Thymus (tissue), 11 donors: ENCODE measurements at regions not wholly inside any gene's neighbourhood (a gene's known extent, or its start where the extent isn't known, plus 50 kb on each side); places are given as distances from the start of the nearest gene placed in this dataset.

Source experiments
- DNase-seq, 9 donors: peaks; one replicate each; pipeline ENCODE4 v3.0.0-alpha.2; 2013; ENCODE audit warnings: low spot score in 9 of 9, low read depth in 6 of 9, missing footprints in 1 of 9
- H3K27ac ChIP-seq, 2 donors: one replicate each; pipeline ENCODE4 v1.5.1; 2013; ENCODE audit warnings: control low read depth in 1 of 2, low read depth in 1 of 2, low read length in 1 of 2, mild to moderate bottlenecking in 1 of 2, moderate library complexity in 1 of 2
- H3K27me3 ChIP-seq, 2 donors: one replicate each; pipeline ENCODE4 v1.5.1; 2013; ENCODE audit warnings: low read length in 1 of 2; ENCODE audit not compliant: control insufficient read depth in 2 of 2, insufficient read depth in 1 of 2
- H3K36me3 ChIP-seq, 2 donors: one replicate each; pipeline ENCODE4 v1.5.1; 2013; ENCODE audit warnings: low read length in 1 of 2, mild to moderate bottlenecking in 1 of 2, moderate library complexity in 1 of 2; ENCODE audit not compliant: control insufficient read depth in 2 of 2, insufficient read depth in 2 of 2
- H3K4me1 ChIP-seq, 2 donors: one replicate each; pipeline ENCODE4 v1.5.1; 2013; ENCODE audit warnings: low read length in 2 of 2; ENCODE audit not compliant: control insufficient read depth in 2 of 2, insufficient read depth in 2 of 2
- H3K4me3 ChIP-seq, 2 donors: one replicate each; pipeline ENCODE4 v1.5.1; 2013; ENCODE audit warnings: low read length in 2 of 2, control low read depth in 1 of 2, mild to moderate bottlenecking in 1 of 2
- H3K9me3 ChIP-seq, 2 donors: one replicate each; pipeline ENCODE4 v1.5.1; 2013; ENCODE audit warnings: low read length in 1 of 2, mild to moderate bottlenecking in 1 of 2; ENCODE audit not compliant: control insufficient read depth in 2 of 2, insufficient read depth in 1 of 2
- WGBS: extraction: QIAGEN DNeasy Blood & Tissue Kit; methylation state at CpG from one replicate; pipeline ENCODE4 v1.1.7; 2013; 5-methylcytosine and 5-hydroxymethylcytosine counted together
- donor health status: healthy.

- Histone ChIP-seq H3K27ac (no peak overlapping the region), H3K4me3 (no peak overlapping the region), H3K36me3 (peaks cover 0 to 42% of the 10 kb centered on the region in 2 donors), H3K27me3 (no peaks in the 10 kb centered on the region), H3K9me3 (peaks cover 8 to 27% of the 10 kb centered on the region in 2 donors), H3K4me1 (no peaks in the 10 kb centered on the region)
- DNase-seq, result no peak
- 86% methylated on average over 6 of the region's 6 CpGs for WGBS
Observed at GRCh38 chr22:49617264-49617663, 210.4 kb downstream of the BRD1 start.

- no peaks in the 10 kb centered on the region for H3K4me1 ChIP-seq
- no peak for DNase-seq
- no peak overlapping the region for H3K4me3 ChIP-seq
- H3K36me3 ChIP-seq, result peaks cover 0 to 39% of the 10 kb centered on the region in 2 donors
- peaks cover 8 to 27% of the 10 kb centered on the region in 2 donors for H3K9me3 ChIP-seq
- H3K27ac ChIP-seq, result no peak overlapping the region
- H3K27me3 ChIP-seq, result no peaks in the 10 kb centered on the region
- WGBS, result 94% methylated on average over 37 of the region's 37 CpGs
Observed at GRCh38 chr22:49616356-49617231, 211.1 kb downstream of the BRD1 start.

GRCh38 chr22:49614966-49615965 is 212.4 kb downstream of the BRD1 start:
- no peaks in the 10 kb centered on the region for H3K27me3 ChIP-seq
- 96% methylated on average over 77 of the region's 77 CpGs for WGBS
- H3K4me3 ChIP-seq, result no peak overlapping the region
- no peak overlapping the region for H3K27ac ChIP-seq
- peaks cover 0 to 39% of the 10 kb centered on the region in 2 donors for H3K36me3 ChIP-seq
- no peaks in the 10 kb centered on the region for H3K4me1 ChIP-seq
- peaks cover 8 to 27% of the 10 kb centered on the region in 2 donors for H3K9me3 ChIP-seq
- DNase-seq, result no peak

GRCh38 chr22:49613511-49614270 is 214.0 kb downstream of the BRD1 start:
- Histone ChIP-seq H3K27me3 (no peaks in the 10 kb centered on the region), H3K27ac (no peak overlapping the region), H3K4me3 (no peak overlapping the region), H3K36me3 (peaks cover 0 to 43% of the 10 kb centered on the region in 2 donors), H3K4me1 (no peaks in the 10 kb centered on the region), H3K9me3 (peaks cover 8 to 27% of the 10 kb centered on the region in 2 donors)
- WGBS, result 96% methylated on average over 18 of the region's 18 CpGs
- DNase-seq, result no peak

- no peak overlapping the region for H3K27ac ChIP-seq
- 98% methylated on average over 5 of the region's 5 CpGs for WGBS
- peaks cover 0 to 49% of the 10 kb centered on the region in 2 donors for H3K36me3 ChIP-seq
- peaks cover 8 to 27% of the 10 kb centered on the region in 2 donors for H3K9me3 ChIP-seq
- DNase-seq, result no peak
- no peaks in the 10 kb centered on the region for H3K4me1 ChIP-seq
- no peak overlapping the region for H3K4me3 ChIP-seq
- no peaks in the 10 kb centered on the region for H3K27me3 ChIP-seq
Observed at GRCh38 chr22:49613108-49613507, 214.6 kb downstream of the BRD1 start.

- no peak overlapping the region for H3K27ac ChIP-seq
- 98% methylated on average over 24 of the region's 24 CpGs for WGBS
- H3K27me3 ChIP-seq, result no peaks in the 10 kb centered on the region
- no peaks in the 10 kb centered on the region for H3K4me1 ChIP-seq
- H3K9me3 ChIP-seq, result peaks cover 0 to 23% of the 10 kb centered on the region in 2 donors
- H3K4me3 ChIP-seq, result no peak overlapping the region
- no peak for DNase-seq
- H3K36me3 ChIP-seq, result peaks cover 0 to 26% of the 10 kb centered on the region in 2 donors
Observed at GRCh38 chr22:49609207-49609876, 218.3 kb downstream of the BRD1 start.

GRCh38 chr22:49608660-49609059 is 219.0 kb downstream of the BRD1 start:
- Histone ChIP-seq H3K27me3 (no peaks in the 10 kb centered on the region), H3K36me3 (peaks cover 0 to 27% of the 10 kb centered on the region in 2 donors), H3K9me3 (peaks cover 0 to 18% of the 10 kb centered on the region in 2 donors), H3K27ac (no peak overlapping the region), H3K4me1 (no peaks in the 10 kb centered on the region), H3K4me3 (no peak overlapping the region)
- WGBS, result 96% methylated on average over 14 of the region's 14 CpGs
- DNase-seq, result no peak

GRCh38 chr22:49608228-49608627 is 219.4 kb downstream of the BRD1 start:
- DNase-seq, result no peak
- peaks cover 0 to 31% of the 10 kb centered on the region in 2 donors for H3K36me3 ChIP-seq
- peaks cover 2 to 15% of the 10 kb centered on the region in 2 donors for H3K9me3 ChIP-seq
- H3K27ac ChIP-seq, result no peak overlapping the region
- H3K4me3 ChIP-seq, result no peak overlapping the region
- H3K4me1 ChIP-seq, result no peaks in the 10 kb centered on the region
- no peaks in the 10 kb centered on the region for H3K27me3 ChIP-seq
- 92% methylated on average over 8 of the region's 8 CpGs for WGBS
